ENCODE measurements at regions not wholly inside any gene's neighbourhood (a gene's known extent, or its start where the extent isn't known, plus 50 kb on each side); places are given as distances from the start of the nearest gene placed in this dataset.

GRCh38 chr20:39853636-39854035 lies 835.4 kb downstream of the MAFB start:
- no peak for TF ChIP-seq REST (IDR thresholded peaks at IDR 0.05; ENCODE audit: unreplicated experiment)
- no peak for TF ChIP-seq CTCF (conservative IDR thresholded peaks at IDR 0.05; ENCODE audit: low read depth in 2 of 2)
- no peak for TF ChIP-seq EZH2 (IDR thresholded peaks at IDR 0.05; ENCODE audit: low read depth, unreplicated experiment)
- no peak for TF ChIP-seq POLR2AphosphoS5 (IDR thresholded peaks at IDR 0.05; ENCODE audit: low read depth)
- TF ChIP-seq ZNF331 (CRISPR knock-in tag; IDR thresholded peaks at IDR 0.05; ENCODE audit: low read depth): no peak
- TF ChIP-seq CREB1 (CRISPR knock-in tag; IDR thresholded peaks at IDR 0.05; ENCODE audit: low read depth): no peak
- no peak for TF ChIP-seq NANOG (IDR thresholded peaks at IDR 0.05; ENCODE audit: borderline replicate concordance)
- no peak for TF ChIP-seq EZH2phosphoT487 (IDR thresholded peaks at IDR 0.05; ENCODE audit: unreplicated experiment)
- TF ChIP-seq STAT1 (IDR thresholded peaks at IDR 0.05; ENCODE audit: unreplicated experiment): no peak
- TF ChIP-seq ZNF114 (CRISPR knock-in tag; IDR thresholded peaks at IDR 0.05): no peak
- no peak for TF ChIP-seq ZNF462 (CRISPR knock-in tag; IDR thresholded peaks at IDR 0.05)
- no peak for TF ChIP-seq JUNB (IDR thresholded peaks at IDR 0.05; ENCODE audit: unreplicated experiment)
